GM21529 (cell line): ENCODE measurements at regions not wholly inside any gene's neighbourhood (a gene's known extent, or its start where the extent isn't known, plus 50 kb on each side); places are given as distances from the start of the nearest gene placed in this dataset.
"Not testable (repeated sequence)": the region's sequence is repeated elsewhere in the genome, so short reads cannot be mapped to it uniquely, and the experiment has no call there.

Experiments used
- ATAC-seq: cut with Tn5 transposase; IDR thresholded peaks from one replicate; pipeline ENCODE4 v1.9.1; 2021; ENCODE audit not compliant: unreplicated experiment

DNA sequence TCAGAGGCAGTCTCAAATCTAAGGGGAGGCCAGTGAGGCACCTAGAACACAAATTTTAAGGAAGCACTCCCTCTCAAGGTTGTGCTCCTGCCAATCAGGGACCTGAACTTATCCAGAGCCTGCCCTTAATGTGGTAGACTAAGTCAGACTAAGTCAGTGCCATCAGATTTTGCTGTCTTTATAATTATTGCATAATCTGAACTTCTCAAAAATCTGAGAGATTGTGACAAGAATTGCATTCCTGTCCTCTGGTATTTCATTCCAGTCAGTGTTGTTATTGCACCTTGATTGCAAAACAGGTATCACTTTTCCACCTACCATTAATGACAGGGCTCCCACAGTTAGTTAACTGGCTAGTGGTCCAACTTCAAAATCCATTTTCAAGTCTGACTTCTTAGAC lies 197.1 kb upstream of the HCN1 start:
- ATAC-seq: no peak

DNA sequence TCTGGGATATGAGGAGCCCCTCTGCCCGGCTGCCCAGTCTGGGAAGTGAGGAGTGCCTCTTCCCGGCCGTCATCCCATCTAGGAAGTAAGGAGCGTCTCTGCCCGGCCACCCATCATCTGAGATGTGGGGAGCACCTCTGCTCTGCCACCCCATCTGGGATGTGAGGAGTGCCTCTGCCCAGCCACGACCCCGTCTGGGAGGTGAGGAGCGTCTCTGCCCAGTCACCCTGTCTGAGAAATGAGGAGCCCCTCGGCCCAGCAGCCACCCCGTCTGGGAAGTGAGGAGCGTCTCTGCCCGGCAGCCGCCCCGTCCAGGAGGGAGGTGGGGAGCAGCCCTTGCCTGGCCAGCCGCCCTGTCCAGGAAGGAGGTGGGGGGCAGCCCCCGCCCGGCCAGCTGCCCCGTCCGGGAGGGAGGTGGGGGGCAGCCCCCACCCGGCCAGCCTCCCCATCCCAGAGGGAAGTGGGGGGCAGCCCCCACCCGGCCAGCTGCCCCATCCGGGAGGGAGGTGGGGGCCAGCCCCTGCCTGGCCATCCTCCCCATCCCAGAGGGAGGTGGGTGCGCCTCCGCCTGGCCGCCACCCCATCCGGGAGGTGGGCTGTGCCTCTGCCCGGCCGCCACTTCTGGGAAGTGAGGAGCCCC lies 194.4 kb upstream of the HCN1 start:
- ATAC-seq: not testable (repeated sequence)

DNA sequence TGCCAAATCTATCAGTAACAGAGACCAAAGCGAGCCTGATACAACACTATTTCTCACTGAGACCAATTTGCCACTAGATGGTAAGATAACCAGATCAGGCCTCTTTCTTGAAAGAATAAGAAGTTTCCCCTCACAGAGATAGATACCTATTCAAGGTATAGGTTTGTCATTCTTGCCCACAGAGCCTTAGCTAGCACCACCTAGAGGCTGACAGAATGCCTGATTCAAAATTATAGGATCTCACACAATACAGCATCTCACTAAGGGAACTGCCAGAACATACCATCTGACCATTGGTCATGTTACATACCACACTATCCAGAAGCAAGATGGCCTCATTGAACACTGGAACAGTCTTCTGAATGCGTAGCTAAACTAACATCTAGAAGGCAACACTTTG lies 166.6 kb upstream of the HCN1 start:
- no peak for ATAC-seq

DNA sequence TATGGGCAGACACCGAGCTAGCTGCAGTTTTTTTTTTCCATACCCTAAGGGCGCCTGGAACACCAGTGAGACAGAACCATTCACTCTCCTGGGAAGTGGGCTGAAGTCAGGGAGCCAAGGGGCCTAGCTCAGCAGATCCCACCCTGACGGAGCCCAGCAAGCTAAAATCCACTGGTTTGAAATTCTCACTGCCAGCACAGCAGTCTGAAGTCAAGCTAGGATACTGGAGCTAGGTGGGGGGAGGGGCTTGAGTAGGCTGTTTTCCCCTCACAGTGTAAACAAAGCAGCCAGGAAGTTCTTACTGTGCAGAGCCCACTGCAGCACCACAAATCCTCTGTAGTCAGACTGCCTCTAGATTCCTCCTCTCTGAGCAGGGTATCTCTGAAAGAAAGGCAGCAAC lies 151.7 kb upstream of the HCN1 start:
- ATAC-seq: no peak

DNA sequence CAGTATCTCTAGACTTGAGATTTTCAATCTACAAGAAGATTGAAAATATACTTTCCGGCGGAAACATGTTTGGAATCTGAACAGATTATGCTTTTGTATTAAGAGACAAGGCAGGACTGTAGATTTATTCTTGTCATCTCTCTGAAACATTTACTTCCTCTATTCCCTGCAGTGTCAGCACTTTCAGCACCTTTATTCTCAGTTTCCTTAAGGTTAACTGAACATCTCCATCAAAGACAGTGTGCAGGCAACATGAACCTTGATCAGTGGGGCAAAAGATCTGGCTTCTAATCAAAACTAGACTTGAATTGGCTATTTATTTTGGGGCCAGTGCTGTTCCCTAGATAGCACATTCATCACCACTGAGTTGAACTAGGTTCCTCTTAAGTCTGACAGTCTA lies 129.9 kb upstream of the HCN1 start:
- no peak for ATAC-seq

DNA sequence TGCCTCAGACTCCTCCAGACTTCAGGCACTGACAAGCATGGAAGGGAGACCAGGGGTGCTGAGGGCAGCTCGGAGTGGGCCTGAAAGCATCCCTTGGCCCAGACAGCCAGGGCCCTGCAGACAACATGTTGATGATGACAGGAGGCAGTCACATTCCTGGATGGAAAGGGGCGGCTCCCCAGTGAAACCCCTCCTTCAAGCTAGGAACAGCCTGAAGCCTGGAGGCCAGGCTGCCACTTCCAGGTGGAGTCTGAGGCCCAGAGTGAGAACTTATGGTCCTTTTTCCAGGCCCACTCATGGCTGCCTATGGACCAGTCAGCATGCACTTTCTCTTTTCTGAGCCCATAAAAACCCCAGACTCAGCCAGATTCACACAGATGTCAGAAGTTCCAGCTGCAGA lies 104.2 kb upstream of the HCN1 start:
- no peak for ATAC-seq

DNA sequence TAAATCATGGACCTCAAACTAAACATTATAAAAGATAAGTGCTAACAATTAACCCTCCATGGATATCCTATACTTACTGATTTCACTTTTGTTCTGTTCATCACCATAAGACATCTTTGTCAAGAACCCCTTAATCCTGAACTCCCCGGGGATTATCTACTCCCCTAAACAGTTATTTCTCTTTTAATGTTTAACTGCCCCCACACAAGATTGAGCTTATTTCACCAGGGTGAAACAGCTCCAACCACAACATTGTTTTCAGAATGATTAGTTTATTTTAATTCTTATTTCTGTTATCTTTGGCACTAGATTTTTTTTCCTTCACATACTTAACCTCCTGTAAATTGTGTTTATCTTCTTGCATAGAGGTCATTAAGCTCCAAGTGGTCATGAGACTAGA lies 103.2 kb upstream of the HCN1 start:
- ATAC-seq: no peak

DNA sequence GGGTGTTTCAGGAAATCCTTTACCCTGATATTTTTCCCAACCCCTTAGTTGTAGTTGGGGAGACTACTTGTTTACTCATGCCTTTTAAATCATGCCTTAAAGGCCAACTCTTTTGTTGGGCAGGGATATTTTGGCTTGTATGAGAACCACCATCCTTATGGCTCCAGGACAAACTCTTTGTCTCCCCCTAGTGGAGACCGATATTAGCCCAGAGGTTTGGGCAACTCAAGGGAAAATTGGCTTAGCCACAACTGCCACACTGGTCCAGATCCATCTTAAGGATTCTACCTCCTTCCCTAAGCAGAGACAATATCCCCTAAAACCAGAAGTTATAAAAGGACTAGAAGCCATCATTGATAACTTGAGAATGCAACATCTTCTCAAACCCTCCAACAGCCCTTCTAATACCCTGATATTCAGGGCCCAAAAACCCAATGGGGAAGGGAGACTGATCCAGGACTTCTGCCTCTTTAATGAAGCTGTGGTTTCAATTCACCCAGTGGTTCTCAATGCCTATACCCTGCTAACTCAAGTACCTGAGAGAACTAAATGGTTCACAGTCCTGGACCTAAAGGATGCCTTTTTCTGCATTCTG lies 100.9 kb upstream of the HCN1 start:
- no peak for ATAC-seq

DNA sequence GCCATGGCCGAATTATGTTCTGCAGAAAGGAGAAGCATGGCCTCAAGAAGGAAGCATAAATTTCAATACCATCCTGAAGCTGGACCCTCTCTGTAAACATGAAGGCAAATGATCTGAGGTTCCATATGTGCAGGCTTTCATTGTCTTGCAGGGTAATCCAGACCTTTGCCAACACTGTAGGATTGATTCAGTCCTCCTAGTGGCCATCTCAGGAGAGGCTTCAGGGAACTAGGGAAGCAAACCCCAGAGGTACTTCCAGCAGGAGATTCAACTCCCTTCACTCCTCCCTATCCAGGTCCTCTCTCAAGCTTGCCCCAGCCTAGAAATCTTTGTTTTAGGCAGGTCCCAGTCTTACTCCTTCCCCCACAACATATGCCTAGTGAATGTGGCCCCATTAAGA lies 99.3 kb upstream of the HCN1 start:
- ATAC-seq: no peak

DNA sequence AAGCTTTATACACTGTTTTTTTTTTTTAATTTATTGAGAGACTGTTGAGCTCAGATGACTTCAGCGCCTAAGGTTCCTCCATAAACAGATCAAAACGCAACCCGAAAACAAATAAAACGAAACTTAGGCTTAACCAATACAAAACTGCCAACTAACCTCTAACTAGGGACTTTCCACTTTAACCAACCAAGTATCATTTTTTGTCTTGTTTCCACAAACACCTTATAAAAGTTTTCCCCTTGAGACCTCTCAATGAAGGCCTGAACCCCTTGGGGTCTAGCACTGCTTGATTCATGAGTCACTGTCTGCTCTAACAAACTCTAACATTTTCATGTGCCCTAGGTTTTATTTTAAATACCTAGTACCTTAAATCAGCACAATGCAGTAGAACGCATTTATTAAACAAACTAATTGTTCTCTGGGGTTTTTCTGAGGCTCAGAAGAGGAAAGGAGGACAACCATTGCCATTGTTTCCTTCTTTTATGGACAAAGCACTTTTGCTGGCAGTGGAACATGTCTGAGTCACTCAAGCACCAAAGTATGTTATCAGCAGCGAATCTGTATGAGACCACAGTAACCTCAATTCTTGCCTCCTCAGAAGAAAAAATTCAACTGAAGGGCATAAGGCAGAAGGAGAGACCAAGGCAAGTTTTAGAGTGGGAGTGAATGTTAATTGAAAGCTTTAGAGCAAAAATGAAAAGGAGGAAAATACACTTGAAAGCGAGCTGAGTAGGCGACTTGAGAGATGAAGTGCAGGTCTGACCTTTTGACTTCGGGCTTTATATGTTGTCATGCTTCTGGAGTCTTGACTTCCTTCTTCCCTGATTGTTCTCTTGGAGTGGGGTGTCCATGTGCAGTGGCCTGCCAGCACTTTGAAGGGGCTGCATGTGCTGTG lies 97.7 kb upstream of the HCN1 start:
- peak; percentile 76 for ATAC-seq

DNA sequence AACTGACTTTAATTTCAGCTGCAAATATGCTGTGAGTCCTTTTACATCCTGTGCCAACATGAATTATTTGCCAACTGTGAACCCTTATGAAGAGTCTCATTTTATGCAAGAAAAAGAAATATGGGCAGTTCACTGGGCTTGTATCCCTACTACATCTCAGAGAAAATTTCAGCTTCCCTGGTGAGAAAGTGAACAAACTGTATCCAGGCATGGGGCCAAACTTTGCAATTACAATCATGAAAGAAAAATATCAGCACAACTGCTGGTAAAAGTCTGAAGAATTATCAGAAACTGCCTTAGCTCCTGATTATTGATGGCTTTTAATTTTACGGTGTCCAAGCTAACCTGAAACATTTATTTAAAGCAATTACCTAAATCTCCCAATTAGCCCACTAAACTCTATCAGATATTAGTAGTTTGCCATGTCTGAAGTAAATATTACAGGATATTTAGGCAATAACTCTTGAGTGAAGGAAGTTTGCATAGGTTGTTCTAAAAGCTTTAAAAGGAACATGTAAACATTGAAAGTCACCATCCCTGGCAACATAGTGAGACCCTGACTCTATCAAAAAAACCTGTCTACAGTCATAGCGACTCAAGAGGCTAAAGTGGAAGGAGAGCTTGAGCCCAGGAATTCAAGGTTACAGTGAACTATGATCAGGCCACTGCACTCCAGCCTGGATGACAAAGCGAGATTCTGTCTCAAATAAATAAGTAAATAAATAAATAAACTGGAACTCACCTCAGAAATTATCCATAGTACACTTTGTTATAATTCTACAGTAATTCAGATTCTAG lies 83.9 kb upstream of the HCN1 start:
- ATAC-seq: no peak

DNA sequence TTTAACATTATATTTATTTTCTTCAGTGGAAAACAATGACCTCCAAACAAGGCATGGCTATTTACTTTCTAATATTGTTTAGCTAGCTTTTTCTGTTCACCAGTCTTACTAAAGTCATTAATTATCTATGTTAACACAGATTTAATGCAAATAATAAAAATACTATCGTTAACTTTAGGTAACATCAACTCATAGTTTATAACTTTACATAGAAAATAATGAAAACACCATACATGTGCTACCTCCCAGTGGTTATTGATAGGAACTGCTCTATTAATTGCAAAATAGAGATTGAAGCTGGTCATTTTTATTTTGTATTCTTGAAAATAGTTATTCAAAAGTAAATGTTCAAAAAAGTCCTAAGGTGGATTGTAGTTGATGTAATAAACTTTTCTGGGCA lies 78.3 kb upstream of the HCN1 start:
- ATAC-seq: no peak

DNA sequence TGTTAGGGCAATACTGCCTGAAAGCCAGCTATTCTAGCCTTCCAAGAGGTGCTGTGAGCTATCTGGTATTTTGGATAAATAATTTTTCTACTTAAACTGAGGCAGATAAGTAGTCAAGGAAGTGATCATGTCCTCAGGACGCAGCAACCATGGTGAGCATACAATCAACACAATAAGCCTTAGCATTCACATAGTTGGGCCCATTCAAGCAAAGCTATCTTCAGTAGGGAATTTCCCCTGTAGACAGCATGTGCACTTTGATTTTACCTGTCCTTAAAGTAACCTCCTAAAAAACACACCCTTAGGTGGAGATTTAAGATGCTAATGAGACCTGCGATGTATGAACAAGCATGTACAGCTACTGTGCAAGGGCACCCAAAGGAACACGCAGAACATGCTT lies 76.2 kb upstream of the HCN1 start:
- no peak for ATAC-seq

DNA sequence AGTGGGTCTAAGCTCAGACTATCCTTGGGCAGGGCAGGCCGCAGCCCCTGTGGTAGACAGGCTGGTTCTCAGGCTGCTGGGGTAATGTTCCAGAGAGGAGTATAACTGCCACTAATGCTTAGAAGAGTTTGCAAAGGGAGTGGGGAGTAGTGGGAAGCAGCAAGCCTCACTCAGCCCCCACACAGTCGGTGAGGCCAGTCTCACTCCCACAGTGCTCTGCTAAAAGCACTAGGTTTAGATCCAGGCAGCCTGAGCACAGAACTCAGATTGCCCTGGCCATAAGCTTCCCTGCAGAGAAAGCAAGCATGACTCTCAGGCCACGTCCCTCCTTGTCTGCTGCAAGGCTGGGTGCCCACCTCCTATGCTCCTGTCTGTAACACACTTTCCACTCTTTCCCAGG lies 69.4 kb upstream of the HCN1 start:
- no peak for ATAC-seq

DNA sequence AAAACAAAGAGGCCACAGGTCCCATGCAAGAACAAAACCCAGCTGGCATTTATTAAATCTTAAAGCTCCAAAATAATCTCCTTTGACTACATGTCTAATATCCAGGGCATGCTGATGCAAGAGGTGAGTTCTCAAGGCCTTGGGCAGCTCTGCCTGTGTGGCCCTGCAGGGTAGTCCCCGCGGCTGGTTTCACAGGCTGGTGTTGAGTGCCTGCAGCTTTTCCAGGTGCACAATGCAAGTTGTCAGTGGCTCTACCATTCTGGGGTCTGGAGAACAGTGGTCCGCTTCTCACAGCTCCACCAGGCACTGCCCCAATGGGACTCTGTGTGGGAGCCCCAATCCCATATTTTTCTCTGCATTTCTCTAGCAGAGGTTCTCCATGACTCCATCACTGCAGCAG lies 54.4 kb upstream of the HCN1 start:
- ATAC-seq: no peak

DNA sequence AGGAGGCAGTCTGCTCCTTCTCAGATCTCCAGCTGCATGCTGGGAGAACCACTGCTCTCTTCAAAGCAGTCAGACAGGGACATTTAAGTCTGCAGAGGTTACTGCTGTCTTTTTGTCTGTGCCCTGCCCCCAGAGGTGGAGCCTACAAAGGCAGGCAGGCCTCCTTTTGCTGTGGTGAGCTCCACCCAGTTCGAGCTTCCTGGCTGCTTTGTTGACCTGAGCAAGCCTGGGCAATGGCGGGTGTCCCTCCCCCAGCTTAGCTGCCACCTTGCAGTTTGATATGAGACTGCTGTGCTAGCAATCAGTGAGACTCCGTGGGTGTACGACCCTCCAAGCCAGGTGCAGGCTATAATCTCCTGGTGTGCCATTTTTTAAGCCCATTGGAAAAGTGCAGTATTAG lies 52.3 kb upstream of the HCN1 start:
- ATAC-seq: not testable (repeated sequence)
